Stimulated activated CD8-positive, alpha-beta memory T cell treated with anti-CD3 and anti-CD28 coated beads, Interleukin-4, amount 100 ng/mL, for 48 hours (primary cell): ENCODE measurements at regions not wholly inside any gene's neighbourhood (a gene's known extent, or its start where the extent isn't known, plus 50 kb on each side); places are given as distances from the start of the nearest gene placed in this dataset.
A peak's percentile ranks its signal among the peaks of the same experiment; 100 is the strongest.

Source experiments
- DNase-seq: peaks from one replicate; pipeline ENCODE4 v3.0.0-alpha.2; 2020

- DNase-seq: no peak
Observed at GRCh38 chr11:28715726-28716125, 607.5 kb downstream of the METTL15 start.

GRCh38 chr11:28713850-28714249 is 605.7 kb downstream of the METTL15 start:
- DNase-seq: no peak

- no peak for DNase-seq
Observed at GRCh38 chr11:28708075-28708474, 599.9 kb downstream of the METTL15 start.

GRCh38 chr11:28704801-28705200 is 596.6 kb downstream of the METTL15 start:
- DNase-seq: no peak

- no peak for DNase-seq
Observed at GRCh38 chr11:28703371-28703770, 595.2 kb downstream of the METTL15 start.

GRCh38 chr11:28702871-28703270 is 594.7 kb downstream of the METTL15 start:
- no peak for DNase-seq

- no peak for DNase-seq
Observed at GRCh38 chr11:28702450-28702790, 594.2 kb downstream of the METTL15 start.

GRCh38 chr11:28701760-28702449 is 593.7 kb downstream of the METTL15 start:
- no peak for DNase-seq

- no peak for DNase-seq
Observed at GRCh38 chr11:28699701-28700100, 591.5 kb downstream of the METTL15 start.

- peak; percentile 64 for DNase-seq
Observed at GRCh38 chr11:28697920-28698827, 590.0 kb downstream of the METTL15 start.

GRCh38 chr11:28696591-28696990 is 588.4 kb downstream of the METTL15 start:
- no peak for DNase-seq

- no peak for DNase-seq
Observed at GRCh38 chr11:28690746-28691145, 582.6 kb downstream of the METTL15 start.

- DNase-seq: no peak
Observed at GRCh38 chr11:28684011-28684586, 575.9 kb downstream of the METTL15 start.

- no peak for DNase-seq
Observed at GRCh38 chr11:28679795-28680468, 571.7 kb downstream of the METTL15 start.

GRCh38 chr11:28677721-28678120 is 569.5 kb downstream of the METTL15 start:
- no peak for DNase-seq

GRCh38 chr11:28675183-28675582 is 567.0 kb downstream of the METTL15 start:
- no peak for DNase-seq

GRCh38 chr11:28674433-28675103 is 566.4 kb downstream of the METTL15 start:
- peak; percentile 23 for DNase-seq

- no peak for DNase-seq
Observed at GRCh38 chr11:28673691-28674432, 565.7 kb downstream of the METTL15 start.

- DNase-seq: no peak
Observed at GRCh38 chr11:28671274-28671673, 563.1 kb downstream of the METTL15 start.

- DNase-seq: no peak
Observed at GRCh38 chr11:28666632-28667031, 558.4 kb downstream of the METTL15 start.

GRCh38 chr11:28659716-28660348 is 551.6 kb downstream of the METTL15 start:
- DNase-seq: no peak
